HG02763 (cell line): ENCODE measurements at regions not wholly inside any gene's neighbourhood (a gene's known extent, or its start where the extent isn't known, plus 50 kb on each side); places are given as distances from the start of the nearest gene placed in this dataset.

Experiments
- ATAC-seq: cut with Tn5 transposase; IDR thresholded peaks from one replicate; pipeline ENCODE4 v1.9.1; 2021; ENCODE audit warnings: mild to moderate bottlenecking, moderate library complexity; ENCODE audit not compliant: unreplicated experiment

DNA sequence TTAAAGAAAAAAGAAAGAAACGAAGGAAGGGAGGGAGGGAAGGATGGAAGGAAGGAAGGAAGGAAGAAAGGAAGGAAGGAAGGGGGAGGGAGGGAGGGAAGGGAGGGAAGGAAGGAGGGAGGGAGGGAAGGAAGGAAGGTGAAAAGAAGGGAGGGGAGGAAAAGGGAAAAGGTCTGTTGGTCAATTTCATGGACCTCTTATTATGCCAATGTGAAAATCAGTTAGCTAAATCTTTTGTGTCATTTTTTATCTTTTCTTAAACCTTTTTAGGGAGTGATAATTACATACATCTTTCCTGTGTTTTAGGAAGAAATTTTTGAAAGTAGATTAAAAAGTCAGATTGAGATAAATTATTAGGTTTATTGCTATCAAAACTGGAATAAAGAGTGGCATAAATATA is 670.2 kb upstream of the CITED2 start:
- ATAC-seq: no peak

GRCh38 chr6:140043762-140044378 is 669.4 kb upstream of the CITED2 start:
- no peak for ATAC-seq

- no peak for ATAC-seq
Observed at GRCh38 chr6:140043357-140043756, 668.9 kb upstream of the CITED2 start.

DNA sequence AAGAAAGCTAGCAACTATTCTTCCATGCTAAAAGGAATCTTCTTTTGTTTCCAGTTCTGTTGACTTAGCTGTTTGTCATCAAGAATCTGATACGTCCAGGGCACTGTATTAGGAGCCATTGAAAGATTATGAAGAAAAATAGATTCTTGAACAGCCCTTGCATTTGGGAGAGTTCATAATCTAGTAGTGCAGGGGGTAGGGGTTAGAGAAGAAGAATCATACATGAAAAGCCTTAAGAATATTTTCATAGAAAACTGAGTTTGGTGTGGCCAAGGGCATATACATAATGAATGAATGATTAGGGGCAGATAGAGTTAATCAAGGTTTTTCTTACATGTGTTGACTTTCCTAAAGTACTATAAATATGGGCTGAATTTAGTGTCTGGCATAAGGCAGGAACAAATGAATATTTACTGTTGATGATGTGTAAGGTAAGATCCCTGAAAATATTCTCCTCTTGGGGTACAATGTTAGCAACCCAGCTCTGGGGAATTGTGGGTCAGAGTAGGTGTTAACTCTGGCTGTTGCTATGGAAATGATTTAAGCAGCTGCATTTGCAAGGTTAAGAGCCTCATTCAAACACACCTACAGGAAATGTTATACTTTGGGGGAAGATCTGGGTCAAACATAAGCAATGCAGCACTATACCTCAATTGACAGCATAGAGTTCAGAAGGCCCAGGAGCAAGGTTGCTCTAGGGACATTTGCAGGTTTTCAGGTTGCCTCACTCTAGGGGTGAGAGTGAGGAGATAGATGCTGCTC is 667.3 kb upstream of the CITED2 start:
- ATAC-seq: no peak

- ATAC-seq: no peak
Observed at GRCh38 chr6:140041056-140041455, 666.6 kb upstream of the CITED2 start.

GRCh38 chr6:140040396-140040795 is 665.9 kb upstream of the CITED2 start:
- ATAC-seq: no peak

GRCh38 chr6:140039364-140039763 is 664.9 kb upstream of the CITED2 start:
- ATAC-seq: no peak

DNA sequence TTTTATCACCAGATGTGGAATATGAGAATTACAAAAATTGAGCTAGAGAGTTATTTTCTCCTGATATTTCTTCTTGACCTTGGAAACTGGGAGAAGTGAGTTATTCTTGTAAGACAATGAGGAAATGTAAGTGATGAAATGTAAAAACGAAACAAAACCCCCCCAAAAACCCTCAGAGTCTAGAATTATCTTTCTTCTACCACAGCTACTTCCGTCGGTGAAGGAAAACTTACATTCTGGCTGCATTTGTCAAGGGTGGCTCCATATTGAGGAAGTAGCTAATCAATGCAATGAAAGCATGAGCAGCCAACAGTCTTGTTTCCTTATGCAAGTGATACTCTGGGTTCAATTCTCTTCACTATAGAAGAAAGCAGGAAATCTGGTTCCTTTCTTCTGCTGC is 661.7 kb upstream of the CITED2 start:
- no peak for ATAC-seq

- no peak for ATAC-seq
Observed at GRCh38 chr6:140032189-140032588, 657.7 kb upstream of the CITED2 start.

- no peak for ATAC-seq
Observed at GRCh38 chr6:140029551-140029950, 655.1 kb upstream of the CITED2 start.

- ATAC-seq: no peak
Observed at GRCh38 chr6:140027219-140027618, 652.8 kb upstream of the CITED2 start.

GRCh38 chr6:140026546-140026945 is 652.1 kb upstream of the CITED2 start:
- ATAC-seq: no peak

- ATAC-seq: no peak
Observed at GRCh38 chr6:140025171-140025570, 650.7 kb upstream of the CITED2 start.

DNA sequence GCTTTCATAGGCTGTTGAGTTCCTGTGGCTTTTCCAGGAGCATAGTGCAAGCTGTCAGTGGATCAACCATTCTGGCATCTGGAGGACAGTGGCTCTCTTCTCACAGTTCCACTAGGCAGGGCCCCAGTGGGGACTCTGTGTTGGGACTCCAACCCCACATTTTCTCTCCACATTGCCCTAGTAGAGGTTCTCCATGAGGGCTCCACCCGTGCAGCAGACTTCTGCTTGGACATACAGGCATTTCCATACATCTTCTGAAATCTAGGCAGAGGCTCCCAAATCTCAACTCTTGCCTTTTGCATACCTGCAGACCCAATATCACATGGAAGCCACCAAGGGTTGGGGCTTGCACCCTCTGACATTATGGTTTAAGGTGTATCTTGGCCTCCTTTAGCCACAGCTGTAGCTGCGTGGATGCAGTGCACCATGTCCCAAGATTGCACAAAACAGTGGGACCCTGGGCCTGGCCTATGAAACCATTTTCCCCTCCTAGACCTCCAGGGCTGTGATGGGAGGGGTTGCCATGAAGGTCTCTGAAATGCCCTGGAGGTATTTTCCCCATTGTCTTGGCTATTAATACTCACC is 645.9 kb upstream of the CITED2 start:
- no peak for ATAC-seq

- ATAC-seq: no peak
Observed at GRCh38 chr6:140018588-140018987, 644.1 kb upstream of the CITED2 start.

DNA sequence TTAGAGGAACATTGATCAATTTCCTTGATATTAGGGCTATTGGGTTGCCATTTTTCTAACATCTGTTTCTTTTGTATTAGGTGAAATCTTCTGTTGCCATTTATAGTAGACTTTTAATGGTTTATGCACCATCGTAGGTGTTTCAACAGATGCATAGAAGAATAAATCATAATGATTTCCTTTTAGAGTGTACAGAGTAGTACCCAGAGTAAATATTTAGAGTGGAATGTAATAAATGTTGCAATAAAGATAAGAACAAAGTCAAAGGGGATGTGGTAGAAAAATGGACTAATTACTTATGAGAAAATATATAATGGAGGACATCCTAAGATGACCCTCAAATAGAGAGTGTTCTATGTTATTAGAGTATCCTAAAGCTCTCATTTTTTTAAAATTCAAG is 643.0 kb upstream of the CITED2 start:
- ATAC-seq: no peak

DNA sequence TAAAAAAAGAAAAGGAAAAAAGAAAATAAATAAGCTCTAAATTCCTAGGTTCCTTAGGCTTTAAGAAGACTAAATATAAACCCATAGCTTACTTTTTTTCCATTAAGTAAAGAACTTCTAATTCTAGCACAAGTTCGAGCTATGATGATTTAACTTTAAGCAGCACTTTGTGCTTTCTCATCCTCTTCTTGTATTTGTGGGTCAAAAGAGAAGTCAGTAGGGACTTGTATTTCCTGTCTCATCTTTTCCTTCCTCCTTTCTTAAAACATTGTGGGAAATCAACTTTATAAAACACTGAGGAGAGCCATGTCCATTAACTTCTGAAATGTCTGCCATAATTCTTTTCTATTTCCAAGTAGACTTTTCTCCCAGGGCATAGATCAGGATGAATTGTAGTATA is 637.7 kb upstream of the CITED2 start:
- no peak for ATAC-seq

- no peak for ATAC-seq
Observed at GRCh38 chr6:140011537-140011936, 637.1 kb upstream of the CITED2 start.

- ATAC-seq: no peak
Observed at GRCh38 chr6:140009286-140009685, 634.8 kb upstream of the CITED2 start.

DNA sequence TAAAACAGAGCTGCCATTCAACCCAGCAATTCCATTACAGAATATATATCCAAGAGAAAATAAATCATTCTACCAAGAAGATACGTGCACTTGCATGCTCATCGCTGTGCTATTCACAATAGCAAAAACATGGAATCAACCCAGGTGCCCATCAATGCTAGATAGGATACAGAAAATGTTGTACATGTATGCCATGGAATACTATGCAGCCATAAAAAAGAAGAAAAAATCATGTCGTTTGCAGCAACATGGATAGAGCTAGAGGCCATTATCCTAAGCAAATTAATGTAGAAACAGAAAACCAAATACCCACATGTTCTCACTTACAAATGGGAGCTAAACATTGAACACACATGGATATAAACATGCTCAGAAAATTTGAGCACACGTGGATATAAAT is 633.1 kb upstream of the CITED2 start:
- ATAC-seq: no peak

- no peak for ATAC-seq
Observed at GRCh38 chr6:140003217-140003616, 628.8 kb upstream of the CITED2 start.

DNA sequence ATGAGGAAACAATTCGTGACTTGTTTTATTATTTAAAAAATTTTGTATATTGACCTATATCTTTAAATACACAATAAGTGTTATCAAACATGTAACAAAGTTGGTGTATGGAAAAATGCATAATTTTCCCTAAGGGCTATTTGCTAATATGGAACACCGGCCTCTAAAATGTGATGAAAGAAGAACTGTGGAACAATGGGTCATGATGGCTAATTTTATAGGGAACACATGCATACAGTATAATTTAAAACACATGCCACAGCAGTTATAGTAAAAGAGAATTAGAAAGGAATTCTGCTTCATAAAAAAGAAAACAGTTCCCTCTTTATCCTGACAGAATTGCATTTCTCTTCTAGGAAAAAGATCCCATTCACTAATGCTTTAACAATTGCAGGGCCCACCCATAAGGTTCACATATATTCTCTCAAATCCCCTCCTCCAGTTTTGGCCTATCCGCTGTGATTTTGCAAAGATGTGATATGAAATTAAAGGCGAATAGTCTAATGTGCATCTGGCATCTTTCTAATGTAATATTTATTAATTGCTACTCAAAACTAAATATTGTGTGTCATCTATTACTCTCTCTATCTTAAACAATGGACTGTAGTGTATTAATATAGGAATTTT is 628.1 kb upstream of the CITED2 start:
- no peak for ATAC-seq
